ENCODE measurements at regions not wholly inside any gene's neighbourhood (a gene's known extent, or its start where the extent isn't known, plus 50 kb on each side); places are given as distances from the start of the nearest gene placed in this dataset.

DNA sequence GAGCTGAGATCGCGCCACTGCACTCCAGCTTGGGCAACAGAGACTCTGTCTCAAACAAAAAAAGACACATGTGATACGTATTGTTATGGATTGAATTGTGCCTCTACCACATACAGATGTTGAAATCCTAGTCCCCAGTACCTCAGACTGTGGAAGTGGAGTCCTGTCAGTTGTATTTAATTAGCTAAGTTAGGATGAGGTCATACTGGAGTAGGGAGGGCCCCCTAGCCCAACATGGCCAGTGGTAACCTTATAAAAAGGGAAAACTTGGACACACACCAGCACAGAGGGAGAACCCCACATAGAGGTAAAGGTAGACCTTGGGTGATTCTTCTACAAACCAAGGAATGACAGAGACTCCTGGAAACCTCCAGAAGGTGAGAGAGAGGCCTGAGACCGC is 119.8 kb downstream of the GADD45G start:
- DNase-seq = no peak

DNA sequence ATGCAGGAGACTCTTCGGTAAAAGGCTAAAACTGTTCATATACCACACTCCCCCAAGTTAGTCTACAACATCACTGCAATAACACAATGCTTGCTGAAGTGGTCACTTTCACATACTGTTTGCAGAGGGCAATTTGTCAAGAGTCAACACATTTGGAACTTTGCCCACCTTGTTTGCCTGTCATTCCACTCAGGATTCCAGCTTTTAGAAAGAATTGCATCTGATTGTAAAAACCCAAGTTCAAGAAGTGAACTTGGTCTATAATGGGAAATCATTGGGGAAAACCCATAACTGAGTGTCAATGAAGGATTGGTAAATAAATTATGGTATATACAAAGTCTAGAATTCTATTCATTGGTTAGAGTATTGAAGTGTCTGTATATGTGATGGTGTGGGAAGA is 120.5 kb downstream of the GADD45G start:
- DNase-seq = no peak

DNA sequence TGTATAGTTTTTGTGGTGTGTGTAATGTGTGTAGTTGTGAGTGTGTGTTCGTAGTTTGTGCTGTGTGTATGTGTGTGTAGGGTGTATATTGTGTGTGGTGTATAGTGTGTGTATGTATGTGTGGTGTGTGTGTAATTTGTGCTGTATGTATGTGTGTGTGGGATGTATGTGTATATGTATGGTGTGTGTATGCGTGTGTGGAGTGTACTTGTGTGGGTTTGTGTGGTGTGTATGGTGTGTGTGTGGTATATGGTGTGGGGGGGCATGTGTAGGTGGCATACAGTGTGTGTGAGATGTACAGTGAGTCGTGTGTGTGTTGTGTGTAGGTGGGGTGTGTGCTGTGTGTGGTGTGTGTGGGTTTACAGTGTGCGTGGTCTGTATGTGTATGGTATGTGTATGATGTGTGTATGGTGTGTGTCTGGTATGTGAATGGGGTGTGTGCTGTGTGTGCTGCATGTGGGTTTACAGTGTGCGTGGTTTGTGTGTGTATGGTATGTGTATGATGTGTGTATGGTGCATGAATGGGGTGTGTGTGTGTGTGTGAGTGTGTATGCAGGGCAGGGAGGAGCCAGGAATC is 125.2 kb downstream of the GADD45G start:
- DNase-seq = no peak

DNA sequence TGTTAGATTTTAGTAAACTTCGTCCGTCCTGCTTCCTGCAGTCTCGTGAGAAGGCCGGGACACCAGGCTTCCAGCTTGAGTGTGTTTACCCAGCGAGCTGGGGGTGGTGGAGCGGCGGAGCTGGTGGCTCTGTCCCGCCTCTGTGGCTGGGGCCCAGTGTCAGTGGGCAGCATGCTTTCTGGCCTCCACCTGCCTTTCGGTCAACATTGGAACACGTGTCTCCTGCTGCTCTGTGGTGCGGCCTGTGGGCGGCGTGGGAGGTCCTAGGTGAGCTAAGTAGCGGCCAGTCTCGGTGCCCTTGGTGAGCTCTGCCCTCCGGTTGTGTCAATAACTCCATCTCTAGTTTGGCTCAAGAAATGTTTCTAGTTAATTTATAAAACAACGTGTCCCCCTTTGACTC is 125.9 kb downstream of the GADD45G start:
- DNase-seq = no peak

DNA sequence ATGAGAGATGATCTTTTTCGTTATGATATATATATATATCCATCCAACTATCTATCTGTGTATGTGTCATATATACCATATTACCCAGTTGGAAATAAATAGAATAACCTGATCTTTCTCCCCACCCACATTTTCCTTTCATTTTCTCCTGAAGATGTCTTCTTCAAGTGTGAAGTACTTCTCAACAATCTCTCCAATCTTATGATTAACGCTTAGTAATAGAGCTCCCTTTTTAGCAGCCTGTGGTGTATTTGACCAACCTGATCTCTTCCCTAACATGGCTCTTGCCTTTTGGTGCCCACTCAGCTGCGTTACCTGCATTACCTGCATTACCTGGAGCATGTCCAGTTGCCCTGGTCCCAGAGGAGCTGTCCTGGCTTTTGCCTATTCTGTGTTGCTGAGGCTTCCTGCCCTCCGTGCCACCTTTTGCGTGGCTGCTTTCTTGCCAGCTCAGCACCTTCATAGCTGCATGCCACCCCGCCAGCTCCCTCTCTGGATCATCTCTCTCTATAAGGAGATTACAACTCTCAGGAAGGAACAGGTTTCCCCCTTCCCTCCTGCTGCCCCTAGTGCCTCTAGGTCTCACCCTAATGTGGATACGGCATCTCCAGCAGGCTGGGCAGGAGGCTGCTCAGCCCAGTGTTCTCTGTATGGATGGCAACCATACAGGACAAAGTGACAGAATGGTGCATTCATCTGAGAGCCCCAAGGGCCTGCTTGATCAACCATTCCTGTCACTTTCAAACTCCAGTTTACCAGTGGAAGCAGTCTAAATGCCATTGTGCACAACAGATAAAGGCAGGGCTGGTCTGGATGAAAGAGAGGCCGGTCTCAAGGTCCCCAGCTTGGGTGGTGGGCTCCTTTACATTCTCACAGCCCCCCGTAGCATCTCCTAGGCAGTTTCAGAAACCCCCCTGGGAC is 126.7 kb downstream of the GADD45G start:
- no peak for DNase-seq

DNA sequence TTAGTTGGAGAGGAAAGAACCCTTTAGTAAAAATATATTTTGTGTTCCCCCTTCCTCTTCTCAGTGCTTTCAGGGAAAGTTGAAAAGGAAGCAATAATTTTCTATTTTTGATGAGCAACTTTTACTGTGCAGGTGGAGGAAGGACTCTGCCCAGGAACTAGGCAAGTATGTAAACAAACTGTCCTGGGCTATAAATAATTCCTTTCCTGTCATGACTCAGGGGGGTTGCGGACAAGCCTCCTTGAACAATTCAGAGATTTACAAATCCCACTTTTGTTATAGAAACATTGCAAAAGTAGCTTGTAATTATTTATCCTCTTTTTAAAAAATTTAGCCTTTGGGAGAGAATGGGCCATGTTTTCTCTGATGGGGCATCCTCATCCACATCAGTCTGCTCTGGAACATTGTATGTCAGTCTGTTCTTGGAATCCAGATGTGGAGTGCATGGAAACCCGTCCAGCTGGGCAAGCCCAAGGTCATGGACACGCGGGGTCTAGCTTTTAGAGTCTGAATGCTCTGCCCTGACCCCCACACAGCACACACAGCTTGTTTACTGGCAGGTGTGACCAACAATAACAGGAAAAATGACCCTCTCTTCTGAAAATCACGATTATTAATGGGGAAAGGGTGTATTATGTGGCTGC is 127.6 kb downstream of the GADD45G start:
- DNase-seq = no peak

DNA sequence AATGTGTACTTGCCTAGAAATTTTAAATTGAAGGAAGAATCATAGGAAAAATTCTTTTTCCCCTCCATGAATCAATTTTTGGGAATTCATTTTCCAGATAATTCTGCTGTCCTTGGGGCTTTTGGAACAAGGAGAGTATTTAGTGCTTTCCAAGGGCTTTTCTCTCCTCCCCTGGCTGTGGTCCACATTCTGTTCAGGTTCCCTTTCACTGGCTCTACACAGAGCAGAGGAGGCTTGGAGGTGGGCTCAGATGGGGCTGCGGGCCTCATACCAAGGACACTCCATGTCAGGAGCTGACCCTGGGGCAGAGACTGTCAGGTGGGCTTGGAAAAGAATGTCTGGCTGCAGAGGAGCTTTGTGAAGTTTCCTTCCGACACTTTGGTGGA is 128.1 kb downstream of the GADD45G start:
- DNase-seq = no peak

DNA sequence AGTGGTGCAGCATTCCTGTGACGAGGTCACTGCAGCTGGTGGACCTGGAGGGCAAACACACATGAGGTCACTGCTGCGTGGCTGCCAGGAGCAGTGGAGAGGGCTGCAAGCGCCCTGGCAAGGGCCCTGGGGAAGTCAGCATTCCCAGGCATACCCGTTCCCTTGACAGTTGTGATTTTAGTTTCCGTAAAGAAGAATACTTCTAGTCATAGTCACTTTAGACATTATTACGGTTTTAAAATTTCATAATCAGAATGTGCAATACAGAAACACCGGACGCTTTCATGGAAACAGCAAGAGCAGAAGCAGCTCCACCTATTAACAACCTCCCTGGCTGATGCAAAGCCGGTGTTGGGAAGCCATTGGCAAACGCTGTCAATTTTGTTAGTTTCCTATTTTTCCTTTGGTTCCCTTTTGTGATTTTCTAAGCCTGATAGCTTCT is 129.8 kb downstream of the GADD45G start:
- no peak for DNase-seq

DNA sequence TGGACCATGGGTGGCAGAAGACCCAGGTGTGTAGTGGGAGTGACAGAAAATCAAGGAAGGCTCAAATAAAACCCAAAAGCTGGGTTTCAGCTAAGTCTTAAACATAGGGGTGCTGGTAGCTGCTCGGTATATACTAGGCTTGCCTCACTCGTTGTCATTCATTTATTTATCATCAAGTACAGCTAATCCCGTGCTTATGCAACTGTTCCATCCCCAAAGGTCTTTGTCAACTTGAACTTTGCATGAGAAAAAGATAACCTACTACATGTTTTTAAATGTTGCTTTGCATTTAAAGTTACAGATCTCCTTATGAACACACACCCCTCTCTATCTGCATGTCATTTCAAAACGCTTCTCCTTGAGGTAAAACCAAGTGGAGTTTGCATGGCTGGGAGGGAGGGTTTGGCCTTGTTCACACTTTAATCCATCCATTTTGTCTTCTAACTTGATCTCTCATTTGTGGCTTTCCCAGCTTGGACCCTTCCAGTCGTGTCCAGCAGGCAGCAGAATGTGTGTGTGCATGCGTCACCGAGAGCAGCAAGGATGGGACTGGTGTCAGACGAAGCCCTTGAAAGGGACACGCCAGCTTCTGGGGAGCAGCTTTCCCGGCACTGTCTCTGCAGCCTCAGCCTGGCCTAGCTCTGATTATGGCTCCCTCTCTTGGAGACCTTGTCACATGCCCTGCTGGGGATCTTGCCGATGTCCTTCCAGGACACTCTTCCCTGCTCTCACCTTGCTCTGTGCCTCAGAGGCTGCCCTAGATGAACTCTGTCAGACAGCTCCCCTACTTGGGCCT is 133.5 kb downstream of the GADD45G start:
- no peak for DNase-seq

DNA sequence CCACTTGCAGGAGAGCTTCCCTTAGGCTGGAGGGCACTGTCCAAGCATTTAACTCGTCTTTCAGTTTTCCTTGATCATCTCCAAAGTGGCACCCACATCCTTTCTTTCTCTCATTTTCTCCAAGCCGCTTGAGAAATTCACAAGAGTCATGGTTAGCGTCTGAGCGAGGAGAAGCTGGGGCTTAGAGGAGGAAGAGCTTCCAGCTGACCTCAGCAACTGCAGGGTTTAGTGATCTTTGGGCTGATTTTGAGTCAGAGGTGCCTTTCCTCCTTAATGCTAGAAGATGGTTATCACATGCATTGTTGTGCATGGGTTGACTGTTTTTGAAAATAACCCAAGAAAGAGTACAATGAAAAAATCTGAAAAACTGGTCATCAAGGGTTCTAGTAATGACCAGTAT is 134.7 kb downstream of the GADD45G start:
- no peak for DNase-seq

DNA sequence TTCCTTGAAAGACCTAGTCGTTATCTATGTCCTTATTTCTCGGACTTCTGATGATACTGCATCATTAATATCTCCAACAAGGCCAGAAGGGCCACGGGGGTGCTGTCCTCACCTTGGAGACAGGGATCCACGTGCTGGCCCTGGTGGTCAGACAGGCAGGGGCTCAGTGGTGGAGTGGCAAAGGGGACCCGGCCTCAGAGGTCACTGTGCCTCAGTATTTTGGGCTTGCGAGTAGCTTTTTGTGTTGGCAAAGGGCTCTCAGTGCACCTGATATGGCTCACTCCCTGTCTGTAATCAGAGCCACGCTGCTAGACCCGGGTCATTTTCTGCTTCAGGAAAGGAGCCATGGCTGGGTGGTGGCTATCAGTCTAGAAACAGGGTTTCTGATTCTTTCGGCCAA is 135.1 kb downstream of the GADD45G start:
- no peak for DNase-seq

DNA sequence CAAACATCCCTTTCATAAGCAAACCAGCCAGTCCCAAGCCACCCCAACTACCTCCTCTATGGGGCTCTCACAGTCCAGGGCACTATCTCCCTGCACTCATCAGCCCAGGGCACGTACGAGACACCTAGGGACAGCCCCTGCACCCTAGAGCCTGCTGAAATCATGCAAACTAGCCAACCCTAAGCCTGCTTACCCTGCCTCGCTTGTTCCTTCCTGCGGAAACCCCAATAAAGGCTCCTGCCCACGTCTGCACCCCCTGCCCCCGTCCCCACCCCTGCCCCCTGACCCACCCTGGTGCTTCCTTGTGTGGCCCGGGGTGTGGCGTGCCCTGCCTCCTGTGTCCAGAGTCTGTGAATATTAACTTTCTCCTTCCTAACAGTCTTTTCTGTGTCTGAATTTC is 135.9 kb downstream of the GADD45G start:
- no peak for DNase-seq

DNA sequence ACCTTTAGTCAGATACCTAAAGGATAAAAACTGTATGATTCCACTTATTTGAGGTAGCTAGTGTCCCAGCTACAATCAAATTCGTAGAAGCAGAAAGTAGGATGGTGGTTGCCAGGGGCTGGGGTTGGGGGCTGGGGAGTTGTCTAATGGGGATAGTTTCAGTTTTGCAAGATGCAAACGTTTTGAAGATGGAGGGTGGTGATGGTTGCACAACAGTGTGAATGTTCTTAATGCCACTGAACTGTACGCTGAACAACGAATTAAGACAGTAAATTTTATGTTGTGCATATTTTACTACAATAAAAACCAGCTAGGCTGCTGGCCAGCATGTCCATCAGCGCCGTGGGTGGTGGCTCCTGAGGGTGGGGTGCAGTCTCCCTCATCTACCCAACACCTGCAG is 137.8 kb downstream of the GADD45G start:
- DNase-seq = no peak

DNA sequence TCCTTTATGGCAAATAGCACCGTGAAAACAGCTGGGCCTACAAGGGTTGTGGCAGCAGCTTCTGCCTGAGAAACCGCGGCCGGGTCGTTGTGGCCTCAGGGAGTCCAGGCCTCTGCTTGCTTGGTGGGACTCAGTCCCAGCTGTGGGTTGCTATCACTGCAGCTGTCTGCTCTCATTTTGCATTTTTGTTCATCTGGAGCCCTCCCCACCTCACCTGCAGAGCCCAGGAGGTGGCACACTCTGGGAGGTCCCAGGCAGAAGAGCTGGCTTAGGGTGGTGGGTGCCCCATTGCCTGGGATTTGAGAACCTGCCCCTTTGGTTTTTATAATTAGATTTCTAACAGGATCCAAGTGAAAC is 138.4 kb downstream of the GADD45G start:
- no peak for DNase-seq

DNA sequence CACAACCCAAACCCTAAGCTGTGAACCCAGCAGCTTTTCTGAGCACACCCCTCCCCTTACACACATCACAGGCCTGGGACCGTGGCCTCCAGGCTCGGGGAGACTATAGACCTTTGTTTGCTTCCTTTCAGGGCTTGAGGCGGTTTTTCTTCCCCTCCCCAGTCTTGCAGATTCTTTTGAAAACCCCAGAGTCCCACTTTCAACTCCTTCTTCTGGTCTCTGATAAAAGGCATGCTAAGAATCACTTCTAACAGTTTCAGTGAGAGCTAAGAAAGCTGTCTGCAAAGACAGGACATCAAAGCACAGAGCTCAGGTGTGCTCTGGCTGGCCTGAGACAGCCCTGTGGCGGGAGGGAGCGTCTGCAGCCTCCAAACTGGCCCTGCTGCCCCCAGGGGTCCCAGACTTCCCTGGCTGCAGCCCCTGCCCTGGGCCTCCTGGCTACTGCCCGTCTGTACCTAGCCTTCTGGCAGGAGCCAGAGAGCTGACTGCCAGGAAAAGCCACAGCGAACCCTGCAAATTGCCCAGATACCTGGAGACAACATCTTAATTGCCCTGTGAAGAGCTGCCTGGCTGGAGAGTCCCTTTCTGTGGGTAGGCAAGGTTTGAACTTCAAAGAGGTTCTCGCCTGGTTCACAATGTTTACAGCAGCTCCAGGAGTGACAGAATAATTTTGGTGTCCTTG is 138.9 kb downstream of the GADD45G start:
- DNase-seq = no peak

DNA sequence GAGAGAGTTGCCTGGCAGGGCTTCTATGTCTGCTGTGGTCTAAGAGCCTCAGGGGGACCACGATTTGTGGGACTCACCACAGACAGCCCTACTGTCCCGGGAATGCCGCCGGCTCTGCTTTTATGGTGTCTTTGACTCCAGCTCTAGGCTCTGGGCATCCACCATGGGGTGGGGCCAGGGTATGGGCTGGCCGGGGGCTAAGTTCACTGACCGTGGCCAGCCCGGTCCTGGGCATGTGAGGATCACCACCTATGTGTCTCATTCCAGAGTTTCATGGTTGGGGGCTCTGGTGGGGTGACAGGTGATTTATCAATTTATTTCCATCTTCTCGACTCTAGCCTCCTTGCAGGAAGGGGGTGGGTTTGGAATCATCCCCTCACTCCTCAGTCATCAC is 139.4 kb downstream of the GADD45G start:
- DNase-seq = no peak

DNA sequence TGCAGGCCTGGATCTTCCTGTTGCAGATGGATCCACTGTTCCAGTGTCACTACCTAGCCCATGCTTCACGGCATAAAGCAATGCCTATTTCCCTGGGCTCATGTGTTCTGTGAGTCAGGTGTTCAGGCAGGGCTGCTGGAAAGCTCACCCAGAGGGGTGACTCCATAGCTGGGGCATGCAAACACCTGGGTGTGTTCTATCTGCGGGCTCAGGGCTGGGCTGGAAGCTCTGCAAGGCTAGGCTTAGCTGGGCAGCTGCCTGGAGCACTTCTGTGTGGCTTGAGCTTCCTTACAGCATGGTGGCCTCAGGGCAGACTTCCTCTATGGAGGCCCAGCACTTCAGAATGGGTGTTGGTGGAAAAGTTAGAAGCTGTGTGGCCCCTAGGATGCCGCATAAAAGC is 139.9 kb downstream of the GADD45G start:
- no peak for DNase-seq

DNA sequence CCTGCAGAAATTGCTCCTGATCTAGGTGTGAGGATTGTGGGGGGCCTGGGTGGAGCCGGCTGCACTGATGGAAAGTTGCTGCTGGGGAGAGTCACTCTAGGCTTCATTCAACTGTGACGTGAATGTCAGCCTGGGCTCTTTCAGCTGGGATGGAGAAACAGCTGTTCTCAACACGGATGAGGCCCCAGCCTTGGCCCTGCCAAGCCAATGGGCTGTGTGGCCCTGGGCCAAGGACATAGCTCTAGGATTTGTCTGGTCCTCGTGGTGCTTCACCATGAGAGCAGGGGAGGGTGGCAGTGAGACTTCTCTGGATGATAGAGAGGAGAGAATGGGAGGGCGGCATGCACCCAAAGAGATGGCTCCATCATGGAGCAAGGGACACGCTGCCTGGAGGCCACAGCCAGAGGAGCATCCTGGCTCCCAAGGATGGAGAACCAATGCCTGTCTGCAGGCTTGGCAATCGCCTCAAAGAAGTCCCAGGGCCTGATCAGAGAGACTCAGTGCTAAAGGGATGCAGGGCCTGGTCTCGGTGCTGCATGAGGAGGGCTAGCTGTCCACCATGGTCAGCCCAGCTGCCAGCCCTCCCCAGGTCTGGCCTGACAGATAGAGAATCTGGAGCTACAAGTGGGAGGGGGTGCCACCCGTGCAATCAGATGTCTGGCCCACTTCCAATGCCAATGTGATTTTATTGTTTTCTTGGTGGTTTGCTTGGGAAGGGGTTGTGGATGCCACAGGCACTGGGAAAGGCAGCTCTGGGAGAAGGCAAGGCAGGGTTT is 141.0 kb downstream of the GADD45G start:
- no peak for DNase-seq

DNA sequence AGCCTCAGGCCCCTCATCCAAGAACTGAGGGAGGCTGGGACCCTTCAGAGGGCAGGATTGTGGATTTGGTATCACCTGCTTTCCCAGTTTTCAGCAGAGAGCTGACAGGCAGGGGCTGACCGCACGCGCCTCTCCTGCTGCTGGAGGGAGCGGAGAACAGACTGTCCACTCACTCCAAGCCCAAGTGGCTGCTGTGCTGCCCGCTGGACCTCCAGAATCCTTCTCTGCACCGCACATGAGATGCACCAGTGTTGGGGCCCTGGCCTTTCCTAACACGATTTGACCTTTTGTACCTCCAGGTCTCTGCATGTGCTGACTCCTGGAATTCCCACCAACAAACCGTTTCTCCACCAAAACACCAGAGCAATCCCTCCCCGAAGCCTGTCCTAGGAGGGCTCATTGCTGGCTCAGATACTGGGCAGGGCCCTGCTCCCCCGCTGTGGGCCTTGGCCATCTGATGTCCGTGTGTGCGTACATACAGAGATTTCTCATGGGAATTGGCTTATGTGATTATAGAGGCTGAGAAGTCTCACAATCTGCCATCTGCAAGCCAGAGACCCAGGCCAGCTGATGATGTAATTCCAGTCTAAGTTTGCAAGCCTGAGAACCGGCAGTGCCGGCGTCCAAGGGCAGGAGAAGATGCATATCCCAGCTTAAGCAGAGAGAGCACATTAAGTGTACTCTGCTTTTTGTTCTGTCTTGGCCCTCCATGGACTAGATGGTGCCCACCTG is 141.7 kb downstream of the GADD45G start:
- peak; percentile 52 for DNase-seq

DNA sequence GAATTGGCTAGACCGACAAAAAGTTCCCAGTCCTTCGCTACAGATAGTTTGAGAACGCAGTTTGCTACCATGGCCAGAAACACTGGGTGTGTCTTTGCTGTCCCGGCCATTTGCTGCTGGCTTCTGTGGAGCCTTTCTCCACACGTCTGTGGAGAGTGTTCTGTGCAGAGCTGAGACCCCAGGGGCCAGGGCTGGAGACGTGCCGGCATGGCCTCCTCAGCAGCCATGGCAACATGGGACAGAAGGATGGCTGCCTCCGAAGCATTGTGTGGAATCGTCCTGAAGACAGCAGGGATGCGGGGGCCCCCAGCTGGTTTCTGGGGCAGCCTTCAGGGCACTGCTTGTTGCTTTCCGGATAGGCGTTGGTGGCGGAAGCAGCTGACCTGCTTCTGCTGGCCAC is 142.8 kb downstream of the GADD45G start:
- no peak for DNase-seq
